GM18498 (cell line): ENCODE measurements at regions not wholly inside any gene's neighbourhood (a gene's known extent, or its start where the extent isn't known, plus 50 kb on each side); places are given as distances from the start of the nearest gene placed in this dataset.
A peak's percentile ranks its signal among the peaks of the same experiment; 100 is the strongest.

Source experiments
- ATAC-seq: cut with Tn5 transposase; IDR thresholded peaks from one replicate; pipeline ENCODE4 v1.9.1; 2021; ENCODE audit warnings: mild to moderate bottlenecking, moderate library complexity; ENCODE audit not compliant: unreplicated experiment

DNA sequence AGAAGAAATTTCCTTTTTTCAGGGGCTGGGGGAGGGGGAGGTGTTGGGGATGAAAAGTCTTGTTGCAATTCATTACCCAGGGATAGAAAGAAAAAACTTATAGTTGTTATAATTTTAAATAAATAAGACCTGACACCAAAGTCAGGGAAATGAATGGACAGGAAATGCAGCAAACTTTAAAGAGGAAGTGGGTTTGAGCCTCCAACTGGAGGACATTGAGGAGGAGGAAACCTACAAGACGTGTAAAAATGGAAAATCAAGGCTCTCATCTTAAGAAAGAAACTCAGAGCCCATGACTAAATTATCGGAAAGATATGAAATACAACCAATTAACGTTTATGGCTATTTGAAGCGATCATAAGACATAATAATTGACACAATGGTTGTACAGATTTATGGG lies 54.4 kb downstream of the NIBAN1 start:
- no peak for ATAC-seq

DNA sequence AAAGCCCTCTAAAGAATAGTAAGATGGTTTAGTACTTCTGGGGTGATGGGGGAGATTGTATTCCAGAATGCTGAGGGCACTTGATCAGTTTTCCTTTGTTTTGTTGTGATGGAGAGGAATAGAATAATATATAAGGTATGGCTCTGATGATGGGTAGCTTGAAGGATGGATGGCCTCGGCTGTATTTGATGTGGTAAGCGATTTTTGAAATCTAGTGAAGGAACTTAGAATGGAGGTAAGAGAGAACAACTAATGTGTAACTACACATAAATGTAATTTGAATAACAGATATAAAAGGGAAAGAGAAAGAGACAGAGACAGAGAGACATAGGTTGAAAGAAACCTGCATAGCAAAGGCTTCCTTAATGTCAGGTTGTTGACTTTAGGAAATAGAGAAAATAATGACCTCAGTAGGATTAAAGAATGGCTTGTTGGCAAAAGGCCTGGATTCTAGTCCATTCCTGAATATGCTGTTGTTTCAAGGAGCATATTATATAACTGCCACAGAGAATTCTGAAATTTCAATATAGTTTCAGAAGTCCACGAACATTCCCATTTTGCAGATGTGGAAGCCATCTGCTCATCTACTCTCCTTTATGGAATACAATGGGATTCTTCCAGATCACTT lies 58.7 kb downstream of the NIBAN1 start:
- no peak for ATAC-seq

DNA sequence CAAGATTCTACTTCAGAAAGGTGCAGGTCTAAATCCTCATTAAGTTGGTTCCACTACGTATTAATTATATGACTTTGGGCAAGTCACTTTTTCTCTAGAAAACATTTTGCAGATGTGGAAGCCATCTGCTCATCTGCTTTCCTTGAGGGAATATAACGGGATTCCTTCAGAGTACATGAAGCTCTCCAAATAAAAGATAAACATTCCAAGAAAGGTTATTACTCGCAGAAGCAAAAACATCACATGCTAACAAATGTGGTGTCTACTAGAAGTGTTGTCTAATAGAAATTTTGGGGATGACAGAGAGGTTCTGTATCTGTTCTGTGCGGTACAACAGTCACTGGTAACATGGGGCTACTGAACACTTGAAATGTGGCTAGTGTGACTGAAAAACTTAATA lies 60.2 kb downstream of the NIBAN1 start:
- no peak for ATAC-seq

DNA sequence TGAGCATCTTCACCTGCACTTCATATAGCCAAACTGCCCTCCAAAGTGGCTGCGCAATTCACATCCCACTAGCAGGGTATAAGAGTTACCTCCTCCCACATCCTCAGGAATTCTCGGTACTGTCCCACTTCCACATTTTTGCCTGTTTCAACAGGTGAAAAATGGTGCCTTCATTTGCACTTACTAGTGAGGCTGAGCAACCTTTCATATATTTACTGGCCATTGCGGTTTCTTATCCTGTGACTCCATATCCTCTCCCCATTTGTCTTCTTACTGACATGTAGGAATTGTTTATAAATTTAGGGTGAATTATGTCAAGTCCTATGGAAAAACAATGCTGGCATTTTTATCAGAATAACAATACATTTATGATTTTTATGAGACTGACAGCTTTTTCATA lies 61.9 kb downstream of the NIBAN1 start:
- ATAC-seq: no peak

DNA sequence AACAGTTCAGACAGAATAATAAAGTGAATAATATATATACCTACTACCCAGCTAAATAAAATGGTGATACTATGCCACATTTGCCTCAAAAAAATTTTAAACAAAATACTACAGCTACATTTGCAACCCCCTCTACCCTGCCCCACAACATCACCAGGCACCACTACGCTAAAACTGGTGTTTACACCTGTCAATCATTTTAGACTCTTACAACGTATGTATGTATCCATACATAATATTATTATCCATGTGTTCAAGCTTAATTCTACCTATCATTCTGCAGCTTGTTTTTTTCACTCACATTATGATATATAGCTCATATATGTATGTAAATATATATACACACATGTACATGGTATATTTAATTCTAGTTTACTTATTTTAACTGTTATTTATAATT lies 62.5 kb downstream of the NIBAN1 start:
- ATAC-seq: no peak

DNA sequence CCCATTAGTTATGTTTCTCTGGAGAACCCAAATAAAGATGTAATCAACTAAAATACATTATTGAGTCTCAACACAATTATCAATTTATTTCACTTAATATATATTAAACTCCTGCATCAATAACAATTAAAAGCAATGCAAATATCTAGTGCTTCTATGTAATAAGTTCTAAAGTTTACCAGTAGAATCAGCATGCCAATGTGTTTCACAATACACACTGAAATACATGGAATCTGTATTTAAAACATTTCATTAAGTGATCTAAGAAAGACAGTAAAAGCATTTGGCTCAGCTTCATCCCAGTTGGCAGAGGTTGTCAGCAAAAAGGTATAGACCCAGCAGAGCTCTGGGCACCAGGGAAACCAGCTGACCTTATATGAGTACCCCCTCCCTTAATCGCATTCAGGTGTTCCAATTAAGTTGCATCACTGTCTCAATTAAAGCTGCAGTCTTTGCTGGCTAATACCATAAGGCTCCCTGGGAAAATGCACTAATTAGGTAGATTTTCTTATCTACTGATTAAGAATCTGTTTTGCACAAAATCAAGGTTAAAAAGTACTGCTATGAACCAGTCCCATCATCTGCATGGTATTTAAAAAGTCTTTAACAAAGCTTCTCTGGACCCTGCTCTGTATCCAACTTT lies 63.1 kb downstream of the NIBAN1 start:
- no peak for ATAC-seq

DNA sequence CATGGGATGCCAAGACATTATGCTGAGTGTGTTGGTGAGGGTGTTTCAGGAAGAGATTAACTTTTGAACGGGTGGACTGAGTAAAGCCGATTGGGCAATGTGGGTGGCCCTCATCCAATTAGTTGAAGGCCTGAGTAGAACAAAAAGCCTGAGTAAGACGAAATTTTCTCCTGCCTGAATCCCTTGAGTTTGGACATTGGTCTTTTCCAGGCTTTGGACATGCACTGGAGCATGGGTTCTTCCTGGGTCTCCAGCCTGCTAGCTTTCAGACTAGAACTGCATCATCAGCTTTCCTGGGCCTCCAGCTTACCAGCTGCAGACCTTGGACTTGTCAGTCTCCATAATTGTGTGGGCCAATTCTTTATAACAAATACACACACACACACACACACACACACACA lies 63.6 kb downstream of the NIBAN1 start:
- no peak for ATAC-seq

DNA sequence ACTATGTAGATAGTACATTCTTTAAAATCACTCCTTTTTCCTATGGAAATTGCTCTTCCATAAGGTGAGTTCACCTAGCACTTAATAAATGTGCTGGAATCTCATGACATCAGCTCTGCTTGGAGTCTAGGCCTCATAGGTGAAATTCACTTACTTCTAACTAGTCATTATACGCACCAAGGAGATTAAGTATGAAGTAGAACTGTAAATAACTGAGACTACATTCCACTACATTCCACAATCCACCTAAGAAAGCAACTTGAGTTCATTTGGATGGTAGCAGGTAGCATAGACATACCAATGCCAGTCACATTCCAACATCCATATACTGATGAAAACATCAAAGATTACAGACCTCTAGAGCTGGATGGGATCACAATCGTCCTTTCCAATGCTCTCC lies 64.3 kb downstream of the NIBAN1 start:
- no peak for ATAC-seq

DNA sequence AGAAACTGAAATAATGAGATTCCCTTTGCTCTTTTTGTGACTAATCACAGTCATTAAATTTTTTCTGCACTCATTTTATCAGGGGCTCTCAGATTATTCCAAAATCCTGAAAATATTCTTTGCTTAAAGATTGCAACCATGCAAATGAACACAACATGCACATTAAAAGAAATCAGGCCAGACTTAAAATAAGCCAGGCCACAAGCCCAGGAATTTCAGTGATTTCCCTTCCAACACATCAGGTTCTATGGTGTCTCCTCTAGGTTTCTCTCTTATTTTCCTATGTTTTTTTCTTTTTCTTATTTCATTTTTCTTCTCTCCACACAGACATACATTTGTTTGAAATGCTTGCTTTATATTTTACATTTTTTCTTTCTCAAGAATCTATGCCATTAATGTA lies 65.3 kb downstream of the NIBAN1 start:
- ATAC-seq: no peak

DNA sequence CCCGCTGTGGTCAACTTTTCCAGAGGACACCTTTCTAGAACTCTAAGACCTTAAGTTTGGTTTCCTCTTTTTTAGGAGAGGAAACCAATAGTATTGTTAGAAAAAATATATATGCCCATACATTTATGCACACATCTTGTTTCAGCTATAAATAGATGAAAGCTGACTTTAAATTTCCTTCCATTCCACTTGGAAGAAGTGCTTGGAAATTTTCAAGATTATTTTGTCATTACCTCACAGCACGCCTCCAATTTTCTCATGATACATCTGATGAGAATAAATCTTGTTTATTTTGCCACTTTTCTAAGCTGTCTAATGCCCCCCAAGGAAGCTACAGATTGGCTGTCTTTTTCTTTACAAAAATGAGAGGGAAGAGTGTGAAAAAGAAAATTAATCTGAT lies 65.8 kb downstream of the NIBAN1 start:
- no peak for ATAC-seq

DNA sequence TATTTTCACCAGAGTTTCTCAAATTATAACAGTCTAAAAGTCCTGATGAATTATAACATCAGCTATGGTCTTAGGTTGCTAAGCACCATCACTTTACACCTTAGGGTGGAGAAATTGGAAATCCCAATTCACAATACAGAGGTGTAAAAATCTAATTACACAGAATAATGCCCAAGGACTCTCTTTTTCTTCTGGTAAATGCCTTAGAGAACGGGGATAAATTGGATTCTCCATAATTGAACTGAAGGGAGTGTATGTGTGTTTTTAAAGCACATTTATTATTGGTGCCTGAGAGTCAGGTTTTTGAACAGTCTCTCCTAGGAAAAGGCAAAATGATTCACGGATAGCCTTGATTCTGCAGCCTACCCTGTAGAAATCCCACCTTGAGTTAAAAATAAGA lies 66.8 kb downstream of the NIBAN1 start:
- ATAC-seq: no peak

DNA sequence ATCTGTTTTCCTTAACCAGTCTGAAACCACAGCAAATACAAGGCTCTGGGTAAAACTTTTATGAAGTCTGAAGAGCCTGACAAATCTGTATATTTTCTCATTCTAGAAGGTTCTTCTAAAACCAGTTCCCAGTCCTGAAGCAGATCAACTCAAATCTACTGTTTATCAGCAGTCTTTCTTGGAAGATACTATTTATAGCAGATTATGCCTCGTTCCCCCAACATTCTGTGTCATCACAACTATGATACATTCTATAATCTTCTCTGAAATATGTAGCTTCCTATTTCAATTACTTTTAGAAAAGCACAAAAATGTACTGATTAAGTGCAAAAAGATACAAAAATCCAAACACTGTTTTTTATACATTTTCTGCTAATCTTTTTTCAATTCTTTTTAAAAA lies 67.5 kb downstream of the NIBAN1 start:
- ATAC-seq: no peak

DNA sequence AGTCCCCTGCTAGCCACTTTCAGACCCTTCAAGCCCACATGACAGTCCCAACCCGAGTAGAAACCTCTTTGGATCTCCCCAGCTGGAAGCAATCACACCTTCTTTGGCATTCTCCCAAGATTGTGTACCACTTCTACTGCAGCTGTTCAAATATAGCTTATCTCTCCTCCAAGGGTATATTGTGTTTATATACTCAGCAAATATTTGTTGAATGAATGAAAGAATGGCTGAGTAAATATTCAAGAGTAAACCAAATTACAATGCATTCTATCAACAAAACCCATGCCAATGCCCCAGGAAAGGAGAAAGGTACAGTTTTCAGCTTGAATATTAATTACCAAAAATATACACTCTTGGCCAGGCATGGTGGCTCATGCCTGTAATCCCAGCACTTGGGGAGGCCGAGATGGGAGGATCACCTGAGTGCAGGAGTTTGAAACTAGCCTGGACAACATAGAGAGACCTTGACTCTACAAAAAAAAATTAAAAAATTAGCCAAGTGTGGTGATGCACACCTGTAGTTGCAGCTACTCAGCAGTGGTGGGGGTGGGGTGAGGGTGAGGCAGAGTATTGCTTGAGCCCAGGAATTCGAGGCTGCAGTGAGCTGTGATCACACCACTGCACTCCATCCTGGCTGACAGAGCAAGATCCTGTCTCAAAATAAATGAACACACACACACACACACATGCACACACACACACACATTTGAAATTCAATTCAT lies 68.5 kb downstream of the NIBAN1 start:
- ATAC-seq: no peak

DNA sequence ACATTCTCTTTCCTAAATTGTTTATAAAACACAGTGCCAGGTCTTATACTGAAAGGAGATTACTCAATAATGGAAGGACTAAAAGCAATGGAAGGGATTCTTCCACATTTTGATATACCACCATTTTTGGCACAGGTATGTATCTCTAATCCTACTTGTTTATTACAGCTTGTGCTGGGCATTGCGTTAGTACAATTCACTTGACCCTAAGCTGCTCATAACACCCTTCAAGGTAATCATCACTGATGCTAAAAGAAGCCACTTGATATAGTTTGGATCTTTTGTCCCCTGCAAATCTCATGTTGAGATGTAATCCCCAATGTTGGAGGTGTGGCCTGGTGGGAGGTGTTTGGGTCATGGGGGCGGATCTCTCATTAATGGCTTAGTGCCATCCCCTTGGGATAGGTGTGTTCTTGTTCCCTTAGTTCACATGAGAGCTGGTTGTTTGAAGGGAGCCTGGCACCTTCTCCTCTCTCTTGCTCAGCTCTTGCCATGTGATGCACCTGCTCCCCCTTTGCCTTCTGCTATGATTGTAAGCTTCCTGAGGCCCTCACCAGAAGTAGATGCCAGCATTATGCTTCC lies 71.1 kb downstream of the NIBAN1 start:
- no peak for ATAC-seq

DNA sequence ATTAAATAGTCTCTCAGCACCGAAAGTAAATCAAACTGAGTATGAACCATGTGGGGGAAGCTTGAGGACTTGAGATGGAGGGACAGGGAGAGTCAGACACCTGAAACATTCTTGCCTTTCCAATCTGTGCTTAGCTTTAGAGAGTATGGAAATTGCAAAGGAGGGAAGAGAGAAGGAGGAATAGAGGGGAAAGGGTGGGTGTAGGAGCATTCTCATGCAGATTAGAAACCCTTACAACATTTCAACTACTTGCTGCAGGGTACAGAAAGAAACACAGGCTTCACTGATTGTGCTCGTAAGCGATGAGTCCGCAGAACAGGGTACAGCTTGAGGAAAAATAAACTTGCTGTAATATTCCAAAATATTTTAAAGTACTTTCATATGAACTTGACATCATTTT lies 73.8 kb downstream of the NIBAN1 start:
- ATAC-seq: no peak

DNA sequence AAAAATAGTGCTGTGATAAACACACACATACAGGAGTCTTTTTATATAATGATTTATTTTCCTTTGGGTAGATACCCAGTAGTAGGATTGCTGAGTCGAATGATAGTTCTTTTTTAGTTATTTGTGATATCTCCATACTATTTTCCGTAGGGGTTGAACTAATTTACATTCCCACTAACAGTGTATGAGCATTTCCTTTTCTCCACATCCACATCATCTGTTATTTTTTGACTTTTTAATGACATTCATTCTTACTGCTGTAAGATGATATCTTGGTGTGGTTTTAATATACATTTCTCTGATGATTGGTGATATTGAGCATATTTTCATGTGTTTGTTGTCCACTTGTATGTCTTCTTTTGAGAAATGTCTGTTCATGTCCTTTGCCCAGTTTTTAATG lies 78.3 kb downstream of the NIBAN1 start:
- no peak for ATAC-seq

DNA sequence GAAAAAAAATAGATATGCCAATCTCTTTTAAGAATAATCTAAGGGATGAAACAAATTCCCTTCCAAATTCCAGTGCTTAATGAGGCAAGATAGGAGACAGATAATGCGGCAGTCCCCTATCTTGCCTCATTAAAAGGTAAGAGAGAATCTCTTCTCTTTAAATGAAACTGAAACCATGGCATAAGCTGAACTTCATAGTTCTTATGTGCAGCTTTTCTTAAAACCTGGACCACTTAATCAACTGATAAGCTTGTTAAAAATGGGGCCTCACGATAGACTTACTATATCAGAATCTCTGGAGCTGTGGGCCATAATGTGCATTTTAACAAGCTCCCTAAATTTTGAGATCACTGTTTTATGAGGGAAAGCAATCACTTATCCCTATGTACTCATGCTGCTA lies 79.2 kb downstream of the NIBAN1 start:
- ATAC-seq: no peak

DNA sequence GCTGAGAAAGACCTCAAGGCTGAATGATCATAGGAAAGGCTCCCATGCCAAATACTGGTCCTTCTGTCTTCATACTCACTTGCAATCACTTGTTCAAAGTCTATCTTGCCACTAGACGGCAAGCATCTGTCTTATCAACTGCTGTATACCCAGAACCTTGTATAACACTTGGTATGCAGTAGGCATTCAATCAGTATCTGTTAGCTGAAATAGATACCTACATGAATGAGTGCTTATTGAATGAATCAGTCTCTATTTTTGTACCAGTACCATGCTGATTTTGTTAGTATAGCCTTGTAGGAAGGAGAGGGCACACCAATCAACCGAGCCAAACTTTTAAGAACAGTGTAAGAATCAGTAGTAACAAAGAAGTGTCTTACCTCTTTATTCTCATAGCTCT lies 80.6 kb downstream of the NIBAN1 start:
- no peak for ATAC-seq

DNA sequence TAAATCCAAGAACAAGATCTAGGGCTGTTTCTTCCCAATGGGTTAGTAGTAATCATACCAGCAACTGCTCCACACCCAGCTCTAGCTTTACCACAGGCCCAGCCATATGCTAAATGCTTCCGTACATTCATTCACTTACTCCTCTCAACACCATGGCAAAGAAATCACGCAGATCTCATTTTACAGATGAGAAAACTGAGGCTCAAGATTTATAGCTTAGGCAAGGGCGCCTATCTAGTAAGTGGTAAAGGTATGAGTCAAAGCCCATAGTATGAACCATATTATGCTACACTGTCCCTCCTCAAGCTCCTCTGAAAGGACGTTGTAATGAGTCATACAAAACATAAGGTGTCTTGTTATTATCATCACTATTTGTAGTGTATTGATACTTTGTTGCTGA lies 82.2 kb downstream of the NIBAN1 start:
- peak; percentile 79 for ATAC-seq

DNA sequence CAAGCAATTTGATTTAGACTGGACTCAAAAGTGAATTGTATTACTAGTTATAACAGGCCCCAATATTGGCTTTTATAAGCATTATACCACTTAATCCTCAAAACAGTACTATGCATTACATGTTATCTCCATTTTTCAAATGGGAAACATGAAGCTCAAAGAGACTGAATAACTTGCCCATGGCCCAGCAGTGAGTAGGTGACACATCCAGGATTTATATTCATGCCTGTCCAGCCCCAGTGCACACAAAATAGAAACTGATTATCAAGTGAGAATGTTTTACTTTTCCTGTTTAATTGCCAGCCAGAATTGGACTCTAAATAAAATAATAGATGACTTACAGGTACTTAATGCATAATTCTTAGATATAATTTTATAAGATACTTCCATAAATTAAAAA lies 82.9 kb downstream of the NIBAN1 start:
- ATAC-seq: no peak

DNA sequence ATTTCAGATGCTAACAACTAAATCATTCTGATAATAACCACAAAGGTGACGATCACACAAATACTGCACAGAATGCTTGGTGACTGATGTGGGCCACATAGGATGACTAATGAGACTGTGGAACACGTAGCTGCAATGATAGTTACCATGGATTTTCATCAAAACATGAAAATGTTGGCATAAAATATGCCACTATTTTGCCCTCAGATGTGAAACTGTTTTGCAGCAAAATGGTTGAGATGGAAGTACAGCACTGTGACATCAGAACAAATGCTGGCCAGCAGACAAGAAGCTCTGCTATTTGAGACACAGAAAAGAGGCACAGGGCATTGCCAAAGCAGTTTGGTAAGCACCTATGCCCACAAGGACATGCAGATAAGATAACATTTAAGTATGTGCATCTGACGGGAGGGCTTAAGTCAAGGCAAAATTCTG lies 83.8 kb downstream of the NIBAN1 start:
- ATAC-seq: no peak

DNA sequence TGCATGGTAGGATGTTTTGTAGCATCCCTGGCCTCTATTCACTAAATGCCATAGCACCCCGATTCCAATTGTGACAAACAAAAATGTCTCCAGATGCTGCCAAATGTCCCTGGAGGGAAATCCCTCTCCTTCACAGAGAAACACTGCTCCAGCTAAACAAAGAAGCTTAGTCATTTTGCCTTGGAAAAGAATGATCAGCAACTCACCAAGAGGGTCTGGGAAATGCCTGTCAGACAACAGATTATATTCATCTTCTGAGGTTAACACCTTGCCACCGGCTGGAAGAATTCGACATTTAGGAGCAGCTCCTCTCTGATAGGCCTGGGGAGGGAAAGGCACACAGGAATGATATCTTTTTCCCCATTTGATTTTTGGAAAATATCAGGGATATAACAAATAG lies 84.4 kb downstream of the NIBAN1 start:
- ATAC-seq: no peak
